Stimulated activated CD4-positive, alpha-beta T cell treated with anti-CD3 and anti-CD28 coated beads, Interleukin-15, amount 100 ng/mL, for 24 hours (primary cell): ENCODE measurements at regions not wholly inside any gene's neighbourhood (a gene's known extent, or its start where the extent isn't known, plus 50 kb on each side); places are given as distances from the start of the nearest gene placed in this dataset.

Source experiments
- DNase-seq: peaks from one replicate; pipeline ENCODE4 v3.0.0-alpha.2; 2020

GRCh38 chr18:39913672-39914366 is 2041.2 kb upstream of the PIK3C3 start:
- DNase-seq, result no peak

GRCh38 chr18:39911716-39912115 is 2043.3 kb upstream of the PIK3C3 start:
- DNase-seq, result no peak

GRCh38 chr18:39909706-39910105 is 2045.3 kb upstream of the PIK3C3 start:
- DNase-seq, result no peak

GRCh38 chr18:39886136-39886535 is 2068.9 kb upstream of the PIK3C3 start:
- DNase-seq, result no peak

GRCh38 chr18:39872651-39873050 is 2082.4 kb upstream of the PIK3C3 start:
- DNase-seq, result no peak

- no peak for DNase-seq
Observed at GRCh38 chr18:39871961-39872360, 2083.1 kb upstream of the PIK3C3 start.

GRCh38 chr18:39870591-39870990 is 2084.4 kb upstream of the PIK3C3 start:
- no peak for DNase-seq

GRCh38 chr18:39863916-39864315 is 2091.1 kb upstream of the PIK3C3 start:
- no peak for DNase-seq

GRCh38 chr18:39862341-39862740 is 2092.7 kb upstream of the PIK3C3 start:
- DNase-seq, result no peak

GRCh38 chr18:39854291-39854690 is 2100.7 kb upstream of the PIK3C3 start:
- DNase-seq, result no peak

- no peak for DNase-seq
Observed at GRCh38 chr18:39846265-39846664, 2108.8 kb upstream of the PIK3C3 start.

GRCh38 chr18:39845631-39846030 is 2109.4 kb upstream of the PIK3C3 start:
- no peak for DNase-seq

GRCh38 chr18:39845106-39845505 is 2109.9 kb upstream of the PIK3C3 start:
- DNase-seq, result no peak

- no peak for DNase-seq
Observed at GRCh38 chr18:39843546-39843945, 2111.5 kb upstream of the PIK3C3 start.

- no peak for DNase-seq
Observed at GRCh38 chr18:39842366-39842914, 2112.6 kb upstream of the PIK3C3 start.

- DNase-seq, result no peak
Observed at GRCh38 chr18:39841482-39842365, 2113.3 kb upstream of the PIK3C3 start.

- no peak for DNase-seq
Observed at GRCh38 chr18:39840856-39841481, 2114.1 kb upstream of the PIK3C3 start.

- DNase-seq, result no peak
Observed at GRCh38 chr18:39840406-39840805, 2114.6 kb upstream of the PIK3C3 start.

GRCh38 chr18:39839782-39840181 is 2115.3 kb upstream of the PIK3C3 start:
- DNase-seq, result no peak

- DNase-seq, result no peak
Observed at GRCh38 chr18:39838831-39839230, 2116.2 kb upstream of the PIK3C3 start.

- no peak for DNase-seq
Observed at GRCh38 chr18:39835303-39836030, 2119.6 kb upstream of the PIK3C3 start.

- no peak for DNase-seq
Observed at GRCh38 chr18:39834636-39835035, 2120.4 kb upstream of the PIK3C3 start.
